ENCODE measurements at regions not wholly inside any gene's neighbourhood (a gene's known extent, or its start where the extent isn't known, plus 50 kb on each side); places are given as distances from the start of the nearest gene placed in this dataset.

- TF ChIP-seq CTCF (IDR thresholded peaks at IDR 0.05) = no peak
- TF ChIP-seq POLR2A (IDR thresholded peaks at IDR 0.05) = no peak
Measured at GRCh38 chr1:185425163-185425562, 108.1 kb upstream of the IVNS1ABP start.
